A549 (cell line): ENCODE measurements at regions not wholly inside any gene's neighbourhood (a gene's known extent, or its start where the extent isn't known, plus 50 kb on each side); places are given as distances from the start of the nearest gene placed in this dataset.

Experiments
- ATAC-seq, 2 experiments: fragments of 200-7000 bp in 1 of 2; fragments of >200 bp in 1 of 2; cut with Nextera tagmentation in 1 of 2; cut with Tn5 transposase in 1 of 2; 3 replicates each; pipeline versions ENCODE4 v1.8.0 to v1.9.1; 2018 to 2020; ENCODE audit warnings: mild to moderate bottlenecking in 1 of 2, moderate library complexity in 1 of 2
- CTCF ChIA-PET: fragments of 300-600 bp; sonication (Branson Sonifier 250); formaldehyde crosslinking; extraction: SDS; loops from one replicate; lab custom pipeline; 2021; ENCODE audit warnings: antibody characterized with exemption, inconsistent platforms; lab: Yijun Ruan, JAX
- POLR2A ChIA-PET: fragments of 350-600 bp; formaldehyde crosslinking; extraction: SDS; loops from one replicate; lab custom pipeline; 2021; ENCODE audit warnings: antibody characterized with exemption, inconsistent platforms; lab: Yijun Ruan, JAX
- DNase-seq, 2 experiments: peaks; one replicate each; pipeline versions ENCODE4 v3.0.0 to v3.0.0-alpha.2; 2011 to 2016; ENCODE audit warnings: low read depth in 1 of 2, low spot score in 1 of 2
- FAIRE-seq: peaks from 2 replicates; lab custom pipeline; 2011; peaks lifted over from hg19 to GRCh38; lab: Jason Lieb, UNC
- H3K27ac ChIP-seq, 2 experiments: fragments of >200 bp; sonication (Bioruptor Twin); formaldehyde crosslinking; 3 replicates each; pipeline ENCODE4 v1.5.1; 2016 to 2017
- H3K4me1 ChIP-seq: fragments of >200 bp; sonication (Bioruptor Twin); formaldehyde crosslinking; 3 replicates; pipeline ENCODE4 v1.6.1; 2016
- H3K4me2 ChIP-seq: fragments of >200 bp; sonication (Bioruptor Twin); formaldehyde crosslinking; 3 replicates; pipeline ENCODE4 v1.6.1; 2016
- H3K4me3 ChIP-seq: fragments of >200 bp; sonication (Bioruptor Twin); formaldehyde crosslinking; 3 replicates; pipeline ENCODE4 v1.5.1; 2016
- H3K9me3 ChIP-seq: fragments of >200 bp; sonication (Bioruptor Twin); formaldehyde crosslinking; 3 replicates; pipeline ENCODE4 v1.6.1; 2016
- BHLHE40 ChIP-seq: IDR thresholded peaks from 2 replicates; pipeline ENCODE4 v1.6.1; 2012; ENCODE audit warnings: low read depth, low read length, inconsistent platforms
- CEBPB ChIP-seq, 2 experiments: fragments of >200 bp in 1 of 2; sonication (Bioruptor Twin) in 1 of 2; formaldehyde crosslinking in 1 of 2; IDR thresholded peaks; 2 replicates each; pipeline ENCODE4 v1.6.1; 2012 to 2016
- CHD4 ChIP-seq: fragments of 200-600 bp; sonication (generic); IDR thresholded peaks from 2 replicates; pipeline ENCODE4 v1.6.1; 2016; ENCODE audit warnings: antibody characterized with exemption, mild to moderate bottlenecking, borderline replicate concordance
- EHF ChIP-seq: fragments of 250-450 bp; sonication (Bioruptor Pico); IDR thresholded peaks from 2 replicates; pipeline ENCODE4 v1.5.0; 2020; ENCODE audit warnings: mild to moderate bottlenecking
- EP300 ChIP-seq, 2 experiments: fragments of >200 bp; sonication (Bioruptor Twin); formaldehyde crosslinking; IDR thresholded peaks; 2 replicates in 1 of 2; 3 replicates in 1 of 2; pipeline ENCODE4 v1.6.1; 2016 to 2017
- HEYL ChIP-seq: fragments of 250-450 bp; sonication (Bioruptor Pico); IDR thresholded peaks from 2 replicates; pipeline ENCODE4 v1.8.0; 2021; ENCODE audit warnings: mild to moderate bottlenecking, moderate library complexity
- HOXB5 ChIP-seq: fragments of 250-450 bp; sonication (Bioruptor Pico); IDR thresholded peaks from 2 replicates; pipeline ENCODE4 v1.5.0; 2020; ENCODE audit warnings: mild to moderate bottlenecking, moderate library complexity
- KDM1A ChIP-seq: fragments of 200-600 bp; sonication (generic); IDR thresholded peaks from 2 replicates; pipeline ENCODE4 v1.6.1; 2016; ENCODE audit warnings: low read depth, mild to moderate bottlenecking
- KDM5A ChIP-seq: fragments of 200-600 bp; sonication (generic); IDR thresholded peaks from 2 replicates; pipeline ENCODE4 v1.6.1; 2016; ENCODE audit warnings: antibody characterized with exemption, mild to moderate bottlenecking
- REST ChIP-seq: fragments of 200-600 bp; sonication (generic); IDR thresholded peaks from 2 replicates; pipeline ENCODE4 v1.6.1; 2016; ENCODE audit warnings: antibody characterized with exemption, mild to moderate bottlenecking, moderate library complexity
- SREBF2 ChIP-seq: fragments of 450-650 bp; IDR thresholded peaks from 2 replicates; pipeline ENCODE4 v1.6.1; 2014; ENCODE audit warnings: mild to moderate bottlenecking, moderate library complexity
- TFCP2L1 ChIP-seq: fragments of 250-450 bp; sonication (Bioruptor Pico); IDR thresholded peaks from 2 replicates; pipeline ENCODE4 v1.5.0; 2021; ENCODE audit warnings: mild to moderate bottlenecking
- TP53 ChIP-seq: fragments of 250-450 bp; sonication (Bioruptor Pico); IDR thresholded peaks from 2 replicates; pipeline ENCODE4 v1.5.0; 2021; ENCODE audit warnings: mild to moderate bottlenecking, moderate library complexity
- ZSCAN20 ChIP-seq: fragments of 250-450 bp; sonication (Bioruptor Pico); IDR thresholded peaks from 2 replicates; pipeline ENCODE4 v1.8.0; 2022; ENCODE audit warnings: mild to moderate bottlenecking, moderate library complexity
- TF ChIP-seq, protein P1 (sequence below): IDR thresholded peaks from 2 replicates; pipeline ENCODE4 v1.6.1; 2012

DNA sequence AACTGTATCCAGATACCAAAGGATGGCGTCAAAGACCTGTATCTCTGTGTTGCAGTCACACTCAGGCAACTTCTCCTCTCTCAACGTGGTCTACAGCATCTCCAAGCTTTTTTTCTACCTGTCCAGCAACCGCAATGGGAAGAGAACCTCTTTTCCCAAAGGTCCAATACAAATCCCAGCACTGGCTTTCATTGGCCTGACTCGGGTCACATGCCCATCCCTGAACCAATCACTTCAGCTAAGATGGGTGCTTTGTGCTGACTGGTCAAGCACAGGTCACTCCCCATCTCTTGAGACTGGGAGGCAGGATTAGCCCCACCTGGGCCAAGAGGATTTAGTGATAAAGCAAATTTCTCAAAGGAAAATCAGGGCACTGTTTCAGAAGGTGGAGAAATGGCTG lies 71.2 kb upstream of the C16orf82 start (continued):
- no peak for TF ChIP-seq REST
- TF ChIP-seq, all 56 proteins: peak for 1

- FAIRE-seq (no peak), DNase-seq (no peak), ATAC-seq (no peak)
- Histone ChIP-seq H3K27ac (no peak overlapping the region), H3K4me3 (no peak overlapping the region), H3K4me2 (no peak overlapping the region), H3K4me1 (no peaks in the 10 kb centered on the region), H3K9me3 (no peaks in the 10 kb centered on the region)
- ChIA-PET CTCF (no interaction called here), POLR2A (no interaction called here)
- TF ChIP-seq HOXB5 (CRISPR knock-in tag), result no peak
- TF ChIP-seq, protein P1, sequence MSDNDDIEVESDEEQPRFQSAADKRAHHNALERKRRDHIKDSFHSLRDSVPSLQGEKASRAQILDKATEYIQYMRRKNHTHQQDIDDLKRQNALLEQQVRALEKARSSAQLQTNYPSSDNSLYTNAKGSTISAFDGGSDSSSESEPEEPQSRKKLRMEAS, result no peak
- TF ChIP-seq TP53 (CRISPR knock-in tag), result no peak
- TF ChIP-seq TFCP2L1 (CRISPR knock-in tag), result no peak
- no peak for TF ChIP-seq CHD4
- TF ChIP-seq EP300 (IDR thresholded peaks at IDR 0.05), result no peak
- TF ChIP-seq ZSCAN20, result no peak
- no peak for TF ChIP-seq BHLHE40
- TF ChIP-seq EHF (CRISPR knock-in tag), result no peak
- TF ChIP-seq KDM1A, result no peak
- TF ChIP-seq SREBF2, result no peak
- no peak for TF ChIP-seq HEYL
- no peak for TF ChIP-seq KDM5A
- no peak for TF ChIP-seq CEBPB (IDR thresholded peaks at IDR 0.05)
Measured at GRCh38 chr16:27005386-27005785, 61.3 kb upstream of the C16orf82 start.
